ENCODE measurements at regions not wholly inside any gene's neighbourhood (a gene's known extent, or its start where the extent isn't known, plus 50 kb on each side); places are given as distances from the start of the nearest gene placed in this dataset.

DNA sequence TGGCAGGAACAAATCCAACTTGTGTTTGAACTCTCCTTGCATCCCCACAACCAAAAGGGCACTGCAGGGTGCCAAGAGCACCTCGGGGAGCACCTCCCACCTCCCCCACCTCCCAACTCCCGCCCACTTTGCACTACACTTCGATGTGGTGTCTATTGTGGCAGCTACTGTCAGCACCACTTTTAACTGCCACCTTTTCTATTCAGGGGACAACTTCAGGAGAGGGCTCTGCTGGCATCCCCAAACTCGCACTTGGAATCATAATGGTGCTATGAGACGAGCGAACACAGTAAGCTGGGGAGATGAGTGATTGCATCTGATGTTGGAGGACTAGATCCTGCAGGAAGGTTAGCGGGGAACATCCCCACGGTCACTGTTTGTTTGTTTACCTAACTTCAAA, 238.2 kb upstream of the PROX1 start:
- TF ChIP-seq, protein P1, sequence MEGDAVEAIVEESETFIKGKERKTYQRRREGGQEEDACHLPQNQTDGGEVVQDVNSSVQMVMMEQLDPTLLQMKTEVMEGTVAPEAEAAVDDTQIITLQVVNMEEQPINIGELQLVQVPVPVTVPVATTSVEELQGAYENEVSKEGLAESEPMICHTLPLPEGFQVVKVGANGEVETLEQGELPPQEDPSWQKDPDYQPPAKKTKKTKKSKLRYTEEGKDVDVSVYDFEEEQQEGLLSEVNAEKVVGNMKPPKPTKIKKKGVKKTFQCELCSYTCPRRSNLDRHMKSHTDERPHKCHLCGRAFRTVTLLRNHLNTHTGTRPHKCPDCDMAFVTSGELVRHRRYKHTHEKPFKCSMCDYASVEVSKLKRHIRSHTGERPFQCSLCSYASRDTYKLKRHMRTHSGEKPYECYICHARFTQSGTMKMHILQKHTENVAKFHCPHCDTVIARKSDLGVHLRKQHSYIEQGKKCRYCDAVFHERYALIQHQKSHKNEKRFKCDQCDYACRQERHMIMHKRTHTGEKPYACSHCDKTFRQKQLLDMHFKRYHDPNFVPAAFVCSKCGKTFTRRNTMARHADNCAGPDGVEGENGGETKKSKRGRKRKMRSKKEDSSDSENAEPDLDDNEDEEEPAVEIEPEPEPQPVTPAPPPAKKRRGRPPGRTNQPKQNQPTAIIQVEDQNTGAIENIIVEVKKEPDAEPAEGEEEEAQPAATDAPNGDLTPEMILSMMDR (IDR thresholded peaks at IDR 0.05; ENCODE audit: insufficient read depth, low read depth, low read length): no peak
- TF ChIP-seq EZH2 (IDR thresholded peaks at IDR 0.05; ENCODE audit: insufficient read depth, low read length): no peak
